CD4-positive, alpha-beta T cell treated with Interleukin-17A for 4 hours (primary cell): ENCODE measurements at regions not wholly inside any gene's neighbourhood (a gene's known extent, or its start where the extent isn't known, plus 50 kb on each side); places are given as distances from the start of the nearest gene placed in this dataset.

Experiments used
- DNase-seq: peaks from one replicate; pipeline ENCODE4 v3.0.0-alpha.2; 2020; ENCODE audit warnings: mixed read lengths

DNA sequence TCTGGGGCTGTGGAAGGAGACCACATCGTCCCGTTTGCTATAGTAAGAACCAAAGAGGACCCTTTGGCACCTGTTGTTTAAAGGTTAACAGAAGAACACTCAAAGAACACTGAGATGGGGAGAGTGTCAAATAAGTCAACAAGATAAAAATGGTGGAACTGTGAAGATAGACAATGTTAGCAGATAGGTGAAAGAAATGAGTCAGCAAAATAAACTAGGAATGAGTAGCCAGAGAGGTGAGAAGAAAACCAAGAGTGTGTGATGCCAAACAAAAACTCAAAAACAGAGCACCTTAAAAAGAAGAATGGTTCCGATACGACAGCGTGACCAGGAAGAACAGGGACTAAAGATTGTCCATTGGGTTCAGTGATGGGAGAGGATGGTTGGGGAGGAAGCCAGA is 74.7 kb upstream of the PIWIL1 start:
- DNase-seq: no peak

DNA sequence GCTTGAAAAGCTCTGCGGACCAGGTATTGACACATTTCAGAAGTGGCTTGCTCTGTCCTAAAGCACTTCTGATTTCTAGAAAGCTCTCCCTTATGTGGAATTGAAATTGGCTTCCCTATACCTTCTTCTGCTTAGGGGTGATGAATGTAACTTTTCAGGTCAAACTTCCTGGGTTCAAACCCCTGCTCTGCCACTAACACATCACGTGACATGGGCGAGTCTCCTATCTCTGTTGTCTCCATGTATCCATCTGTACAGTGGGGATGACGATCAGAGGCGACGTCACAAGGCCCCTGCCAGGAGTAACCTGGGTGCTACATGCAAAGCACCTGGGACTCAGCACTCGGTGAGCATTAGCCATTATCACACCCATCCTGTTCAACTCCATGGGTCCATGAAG is 73.7 kb upstream of the PIWIL1 start:
- DNase-seq: no peak

DNA sequence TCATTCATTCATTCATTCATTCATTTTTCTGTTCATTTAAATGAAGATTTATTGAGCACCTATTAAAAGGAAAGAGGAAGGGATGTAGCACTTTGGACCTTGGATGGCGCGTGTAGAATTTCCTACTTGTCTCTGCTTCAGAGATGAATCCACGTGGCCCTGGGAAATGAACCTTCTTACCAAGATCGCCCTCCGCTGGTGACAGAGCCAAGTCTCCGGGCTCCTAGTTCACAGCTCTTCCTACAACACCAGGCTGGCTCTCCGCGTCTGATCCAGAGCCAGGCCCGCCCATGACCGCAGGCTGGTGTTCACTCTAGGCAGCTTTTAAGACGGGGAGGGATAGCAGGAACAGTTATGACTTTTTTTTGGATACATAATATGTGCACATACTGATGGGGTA is 70.9 kb upstream of the PIWIL1 start:
- DNase-seq: no peak

DNA sequence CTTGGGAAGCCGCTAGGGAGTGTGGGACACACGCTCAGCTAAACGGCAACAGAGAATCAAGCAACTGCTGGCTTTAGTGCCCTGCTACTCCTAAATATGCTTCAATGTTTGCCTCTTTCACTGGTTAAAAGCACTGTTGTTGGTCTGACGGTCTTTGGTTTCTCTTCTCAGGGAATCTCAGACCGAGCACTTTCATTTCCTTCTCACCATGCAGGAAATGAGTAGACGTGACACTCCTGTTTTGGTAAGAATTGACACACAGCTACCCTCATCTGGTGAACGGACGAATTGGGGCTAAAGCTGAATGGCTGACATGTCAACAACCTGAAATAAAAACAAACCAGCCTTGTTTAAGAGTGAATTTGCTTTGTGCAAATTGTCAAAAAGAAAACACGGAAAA is 57.5 kb upstream of the PIWIL1 start:
- no peak for DNase-seq

DNA sequence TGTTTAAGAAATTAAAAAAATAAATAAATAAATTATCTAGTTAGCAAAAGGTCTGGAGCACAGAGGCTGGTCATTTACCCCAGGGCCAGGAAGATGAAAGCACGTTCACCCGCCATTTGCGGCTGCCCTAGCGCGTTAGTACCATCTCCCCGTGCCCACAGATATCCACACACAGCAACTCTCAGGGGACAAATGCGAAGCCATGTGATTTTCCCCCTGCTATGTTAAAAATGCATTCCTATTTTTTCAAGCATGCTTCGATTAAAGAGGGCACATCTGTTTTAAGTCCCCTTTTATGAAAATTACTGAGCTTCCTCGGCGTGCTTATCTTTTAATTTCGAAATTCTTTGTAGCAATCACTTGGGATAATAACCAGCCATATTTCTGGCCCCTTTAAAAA is 56.9 kb upstream of the PIWIL1 start:
- DNase-seq: no peak

DNA sequence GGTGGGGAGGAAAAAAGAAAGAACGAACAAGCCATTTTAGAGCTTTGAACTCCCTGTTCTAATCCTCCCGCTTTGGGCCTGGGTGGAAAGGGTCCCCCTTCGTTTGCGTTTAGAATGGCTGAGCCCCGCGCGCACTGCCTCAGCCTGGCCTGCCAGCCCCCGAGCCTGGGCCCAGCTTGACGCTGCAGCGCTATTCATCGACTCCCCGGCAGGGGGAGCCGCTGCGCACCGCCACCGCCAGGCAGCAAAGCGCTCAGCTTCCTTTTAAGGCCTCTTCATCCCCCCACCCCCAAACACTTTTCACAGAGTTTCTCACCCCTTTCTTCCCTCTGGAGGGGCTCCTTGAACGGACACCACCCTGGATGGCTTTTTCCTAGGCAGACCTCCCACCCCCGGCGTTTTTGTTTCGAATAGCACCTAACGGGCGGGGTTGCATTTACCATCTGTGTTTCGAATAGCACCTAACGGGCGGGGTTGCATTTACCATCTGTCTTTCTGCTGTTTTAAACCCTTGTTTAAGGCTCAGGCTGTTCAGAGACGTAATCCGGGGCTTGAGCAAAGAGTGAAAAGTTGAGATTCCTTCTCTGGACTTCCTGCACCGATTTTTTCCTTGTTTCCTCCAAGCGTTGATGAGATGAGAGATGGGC is 56.4 kb upstream of the PIWIL1 start:
- peak; percentile 42 for DNase-seq

DNA sequence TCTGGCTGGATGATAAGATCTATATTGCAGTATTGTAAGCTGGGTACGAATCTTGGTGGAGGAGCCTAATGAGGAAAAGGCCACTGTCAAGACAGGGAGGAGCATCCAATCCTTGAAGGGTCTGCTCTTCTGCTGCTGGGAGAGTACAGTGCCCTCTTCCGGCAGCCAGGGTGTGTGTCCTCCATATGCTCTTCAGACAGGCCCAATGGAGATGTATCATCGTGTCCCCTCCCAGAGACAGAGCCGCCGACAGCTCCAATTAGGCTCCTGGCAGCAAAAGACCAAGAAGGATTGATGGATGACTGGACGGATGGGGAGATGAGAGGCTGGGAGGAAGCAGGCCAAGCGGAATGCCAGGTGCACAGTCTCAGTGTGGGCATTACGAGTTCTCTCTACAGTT is 51.6 kb upstream of the PIWIL1 start:
- DNase-seq: no peak

DNA sequence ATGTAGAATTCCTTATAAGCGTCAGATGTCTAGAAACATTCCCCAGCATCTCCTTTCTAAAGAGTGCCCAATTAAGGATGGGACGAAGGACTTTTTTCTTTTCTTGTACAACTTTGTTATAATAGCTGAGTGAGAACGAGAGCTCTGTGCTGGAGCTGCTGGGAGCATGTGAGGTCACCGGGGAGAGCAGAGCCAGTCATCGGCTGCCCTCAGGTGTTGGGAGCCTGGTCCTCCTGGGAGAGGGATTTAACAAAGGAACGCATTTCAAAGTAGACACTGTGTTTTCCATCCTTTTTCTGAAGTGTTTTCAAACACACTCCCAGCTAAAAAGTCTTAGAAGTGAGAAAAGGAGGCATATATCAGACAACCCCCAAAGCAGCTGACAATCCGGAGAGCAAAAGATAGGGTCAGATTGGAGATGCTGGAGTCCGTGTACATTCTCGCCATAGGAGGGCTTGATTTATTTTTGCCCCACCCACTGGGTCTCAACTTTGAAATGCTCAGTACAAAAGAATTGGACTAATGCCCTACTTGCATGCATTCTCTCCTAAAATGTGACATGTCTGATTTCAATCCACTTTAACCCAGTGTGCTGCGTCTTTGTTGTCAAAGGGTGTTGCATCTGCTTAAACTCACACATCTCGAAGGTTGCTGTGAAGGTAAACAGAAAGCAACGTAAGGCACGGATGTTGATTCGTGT is 50.8 kb upstream of the PIWIL1 start:
- no peak for DNase-seq
